ENCODE measurements at regions not wholly inside any gene's neighbourhood (a gene's known extent, or its start where the extent isn't known, plus 50 kb on each side); places are given as distances from the start of the nearest gene placed in this dataset.

GRCh38 chrX:39721566-39722279, 376.0 kb downstream of the BCOR start:
- peak; percentile 19 for DNase-seq

GRCh38 chrX:39724544-39724943, 373.2 kb downstream of the BCOR start:
- no peak for DNase-seq

GRCh38 chrX:39725114-39725513, 372.6 kb downstream of the BCOR start:
- no peak for DNase-seq

DNA sequence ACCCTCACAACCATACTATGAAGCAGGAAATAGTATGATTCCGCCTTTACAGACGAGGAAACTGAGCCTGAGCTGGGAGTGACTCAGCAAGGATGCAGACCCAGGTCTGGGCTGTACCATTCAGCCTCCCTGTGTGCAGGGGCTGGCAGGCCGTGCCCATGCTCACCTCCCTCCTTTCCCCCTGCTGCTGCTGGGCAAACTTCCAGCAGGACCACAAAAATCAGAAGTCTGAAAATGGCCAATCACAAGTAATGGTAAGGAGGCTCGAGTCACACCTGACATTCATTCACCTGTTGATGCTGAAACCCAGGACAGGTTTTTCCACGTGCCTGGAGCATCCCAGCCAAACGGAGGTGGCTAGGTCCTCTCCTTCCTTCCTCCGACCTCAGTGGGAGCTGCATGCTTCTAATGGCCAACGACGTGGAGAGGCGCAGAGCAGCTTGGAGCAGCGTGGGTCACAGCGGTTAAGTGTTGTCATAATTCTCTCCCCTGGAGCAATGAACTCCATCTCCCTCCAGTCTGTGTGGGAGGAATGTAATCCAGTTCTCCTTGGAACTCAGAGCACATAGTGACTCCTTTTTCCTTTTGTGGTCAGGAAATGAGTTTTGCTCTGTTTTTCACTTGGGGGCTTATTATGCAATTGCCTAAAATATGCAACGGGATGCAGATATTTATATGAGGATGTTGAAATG, 371.7 kb downstream of the BCOR start:
- peak; percentile 83 for DNase-seq

DNA sequence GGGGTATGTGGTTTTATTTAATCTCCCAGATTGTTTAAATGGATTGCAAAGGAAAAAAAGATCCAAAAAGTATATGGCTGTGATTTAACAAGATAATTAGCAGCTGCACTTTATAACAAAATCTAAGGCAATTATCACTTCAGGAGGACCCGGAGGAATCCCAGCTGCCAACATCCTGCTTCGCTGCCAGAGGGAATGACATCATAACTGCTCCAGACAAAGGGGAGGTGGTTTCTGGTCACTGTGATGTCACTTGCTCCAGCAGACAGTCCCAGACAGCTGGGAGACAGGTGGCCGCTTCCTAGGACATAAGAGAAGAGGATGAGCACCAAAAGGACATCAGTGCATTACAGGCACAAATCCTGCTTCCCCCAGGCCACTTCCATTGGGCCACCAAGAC, 371.0 kb downstream of the BCOR start:
- peak; percentile 65 for DNase-seq

DNA sequence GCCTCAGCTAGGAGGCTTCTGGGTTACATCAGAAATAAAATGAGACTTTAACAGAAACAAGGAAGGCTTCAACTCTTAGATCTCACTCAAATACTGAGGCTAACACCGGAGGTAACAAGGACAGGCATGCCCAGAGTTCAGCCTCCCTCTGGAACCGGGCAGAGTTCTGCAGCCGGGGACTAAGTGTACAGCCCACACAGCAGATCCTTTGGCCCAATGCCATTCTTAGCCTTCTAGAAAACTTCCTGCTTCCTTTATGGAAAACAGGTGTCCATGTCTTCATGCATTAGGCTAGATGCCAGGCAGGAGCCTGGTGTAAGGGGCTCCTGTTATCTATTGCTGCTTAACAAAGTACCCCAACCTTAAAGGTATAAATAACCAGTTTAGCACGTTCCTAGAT, 369.7 kb downstream of the BCOR start:
- DNase-seq, result no peak

DNA sequence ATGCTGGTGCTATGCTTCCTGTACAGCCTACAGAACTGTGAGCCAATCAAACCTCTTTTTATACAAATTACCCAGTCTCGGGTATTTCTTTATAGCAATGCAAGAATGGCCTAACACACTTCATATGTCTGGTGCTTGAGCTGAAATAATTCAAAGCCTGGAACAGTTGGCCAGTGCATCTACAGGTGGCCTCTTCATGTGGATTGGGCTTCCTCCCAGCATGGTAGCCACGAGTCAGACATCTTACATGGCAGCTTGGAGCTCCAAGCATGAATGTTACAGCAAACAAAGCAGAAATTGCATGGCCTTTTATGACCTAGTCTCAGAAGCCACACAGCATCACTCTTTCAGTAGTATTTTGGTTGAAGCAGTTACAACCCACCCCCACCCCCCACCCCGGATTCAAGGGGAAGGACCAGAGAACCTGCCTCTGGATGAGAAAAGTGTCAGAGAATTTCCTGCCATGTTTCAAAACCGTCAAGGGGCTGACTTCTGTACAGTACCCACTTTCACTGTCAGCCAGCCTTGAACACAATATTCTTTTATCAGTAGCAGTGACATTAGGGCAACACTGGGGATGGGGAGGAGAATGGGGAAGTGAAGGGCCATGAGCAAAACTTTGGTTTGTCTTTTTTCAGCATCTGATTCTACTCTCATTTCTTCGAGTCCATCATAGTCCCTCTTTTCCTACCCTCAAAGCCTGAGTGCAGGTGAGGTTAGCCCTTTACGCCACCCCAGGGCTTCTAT, 368.7 kb downstream of the BCOR start:
- no peak for DNase-seq

GRCh38 chrX:39729981-39730661, 367.6 kb downstream of the BCOR start:
- peak; percentile 48 for DNase-seq

DNA sequence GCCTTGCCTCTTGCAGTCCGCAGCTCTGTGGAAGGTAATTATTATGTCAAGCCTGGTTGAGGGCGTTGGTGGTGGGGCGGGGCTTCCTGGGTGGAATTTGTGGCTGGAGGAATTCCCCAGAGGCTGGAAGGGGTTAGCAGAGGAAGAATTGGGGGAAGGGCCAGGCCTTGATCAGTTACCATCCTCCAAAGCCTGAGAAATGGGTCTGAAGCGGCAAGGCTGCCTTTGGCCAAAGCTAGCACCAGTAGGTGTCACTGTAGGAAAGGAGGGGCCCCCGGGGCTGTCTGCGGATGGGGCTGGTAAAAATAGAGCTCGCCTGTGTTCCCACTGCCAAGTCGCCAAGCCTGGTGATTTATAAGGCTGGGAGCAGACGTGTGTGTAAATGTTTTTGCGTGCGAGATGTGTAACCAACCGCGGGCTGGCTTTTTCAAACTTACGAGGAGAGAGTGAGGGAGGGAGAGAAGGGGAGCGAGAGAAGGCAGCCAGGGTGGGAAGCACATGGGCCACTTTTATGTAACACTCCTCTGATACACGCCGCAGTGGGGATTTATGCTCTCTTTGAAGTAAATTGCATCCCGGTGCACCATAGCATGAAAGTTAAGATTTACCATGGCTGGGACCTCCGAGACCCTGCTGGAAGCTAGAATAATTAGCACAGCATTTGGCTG, 367.0 kb downstream of the BCOR start:
- peak; percentile 90 for DNase-seq

GRCh38 chrX:39731330-39731667, 366.5 kb downstream of the BCOR start:
- no peak for DNase-seq

DNA sequence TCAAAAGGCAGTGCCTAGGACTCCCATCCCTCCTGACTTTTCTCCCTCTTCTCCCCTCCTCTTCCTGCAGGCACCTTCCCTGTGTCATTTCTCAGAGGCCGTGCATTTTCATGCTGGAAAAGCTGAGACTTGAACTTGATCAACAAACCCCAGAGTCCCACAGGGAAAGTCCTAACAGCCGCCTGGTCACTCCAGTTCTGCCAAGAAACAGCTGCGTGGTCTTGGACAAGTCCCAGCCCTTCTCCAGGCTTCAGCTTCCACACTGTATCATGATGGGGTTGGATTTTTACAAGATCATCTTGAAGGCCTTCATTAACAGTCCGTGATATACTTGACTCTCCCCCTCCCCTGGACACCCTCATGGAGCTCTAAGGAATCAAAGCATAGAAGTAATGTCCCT, 366.0 kb downstream of the BCOR start:
- no peak for DNase-seq

DNA sequence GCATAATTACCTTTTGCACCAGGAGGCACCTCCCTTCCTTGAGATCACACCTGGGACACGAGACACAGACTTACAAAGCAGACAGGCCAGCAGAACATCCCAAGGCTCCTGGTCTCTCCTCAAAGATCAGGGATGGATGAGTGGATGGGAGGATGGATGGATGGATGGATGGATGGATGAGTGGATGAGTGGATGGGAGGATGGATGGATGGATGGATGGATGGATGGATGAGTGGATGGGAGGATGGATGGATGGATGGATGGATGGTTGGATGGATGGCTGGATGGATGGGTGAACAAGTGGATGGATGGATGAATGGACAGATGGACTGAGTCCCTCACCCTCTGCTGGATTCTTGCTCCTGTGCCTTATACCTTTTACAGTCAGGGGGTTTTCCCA, 364.0 kb downstream of the BCOR start:
- no peak for DNase-seq

DNA sequence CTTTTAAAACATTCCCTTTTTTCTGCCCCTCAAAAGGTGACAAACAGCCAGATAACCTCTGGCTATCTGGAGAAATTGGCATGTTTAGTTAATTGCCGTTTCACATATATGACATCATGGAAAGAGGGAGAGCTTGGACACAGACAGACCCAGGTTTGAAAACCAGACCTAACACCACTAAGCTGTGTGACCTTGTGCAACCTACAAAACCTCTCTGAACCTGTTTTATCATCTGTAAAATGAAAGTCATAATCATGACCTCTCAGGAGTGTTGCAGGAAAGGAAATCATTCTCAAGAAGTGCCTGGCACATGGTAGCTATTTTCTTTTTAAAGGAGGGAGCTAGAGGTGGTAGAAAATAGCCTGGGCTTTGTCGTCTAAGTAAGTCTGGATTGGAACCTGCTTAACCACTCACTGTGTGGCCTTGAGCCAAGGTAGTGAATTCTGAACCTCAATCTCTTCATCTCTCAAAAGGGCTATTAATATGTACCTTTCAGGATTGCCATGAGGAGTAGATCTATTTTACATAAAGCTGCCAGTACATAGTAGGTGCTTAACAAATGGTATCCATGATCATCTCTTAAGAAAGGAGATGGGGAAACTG, 363.5 kb downstream of the BCOR start:
- no peak for DNase-seq

GRCh38 chrX:39736216-39737211, 361.2 kb downstream of the BCOR start:
- DNase-seq, result peak; percentile 44

DNA sequence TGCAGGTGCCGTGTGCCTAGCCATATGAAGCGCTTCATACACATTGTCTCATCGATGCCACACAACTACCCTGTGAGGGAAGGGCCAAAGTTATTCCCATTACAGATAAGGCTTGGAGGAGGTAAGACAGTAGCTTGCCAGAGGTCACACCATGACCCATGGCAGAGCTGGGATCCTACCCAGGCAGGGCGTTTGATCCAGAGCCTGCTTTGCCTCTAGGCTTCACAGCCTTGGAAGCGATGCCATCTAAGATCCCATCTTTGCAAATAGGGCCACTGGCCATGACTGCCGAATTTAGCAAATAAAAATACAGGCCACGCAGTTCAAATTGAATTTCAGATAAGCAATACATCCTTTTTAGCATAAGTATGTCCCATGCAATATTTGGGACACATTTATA, 358.2 kb downstream of the BCOR start:
- DNase-seq, result no peak

DNA sequence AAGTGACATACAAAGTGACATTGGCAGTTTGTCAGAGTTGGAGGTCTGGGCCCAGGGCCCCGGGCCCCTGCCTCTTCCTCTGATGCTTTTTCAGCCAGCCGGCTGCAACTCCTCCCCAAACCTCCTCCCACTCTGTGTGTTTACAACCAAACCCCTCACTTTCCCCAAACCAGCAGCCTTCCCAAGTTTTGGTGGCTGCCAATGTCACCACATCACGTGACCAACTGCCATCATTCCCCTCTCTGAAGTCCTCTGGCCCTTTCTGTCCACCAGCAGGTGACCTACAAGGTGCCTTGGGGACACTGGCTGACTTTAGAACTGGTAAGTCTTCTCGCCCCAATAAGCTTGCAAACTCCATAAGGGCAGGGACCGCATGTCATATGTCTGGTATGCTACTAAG, 357.7 kb downstream of the BCOR start:
- DNase-seq, result no peak

- no peak for DNase-seq
These were observed 355.9 kb downstream of the BCOR start for GRCh38 chrX:39741904-39742303.

DNA sequence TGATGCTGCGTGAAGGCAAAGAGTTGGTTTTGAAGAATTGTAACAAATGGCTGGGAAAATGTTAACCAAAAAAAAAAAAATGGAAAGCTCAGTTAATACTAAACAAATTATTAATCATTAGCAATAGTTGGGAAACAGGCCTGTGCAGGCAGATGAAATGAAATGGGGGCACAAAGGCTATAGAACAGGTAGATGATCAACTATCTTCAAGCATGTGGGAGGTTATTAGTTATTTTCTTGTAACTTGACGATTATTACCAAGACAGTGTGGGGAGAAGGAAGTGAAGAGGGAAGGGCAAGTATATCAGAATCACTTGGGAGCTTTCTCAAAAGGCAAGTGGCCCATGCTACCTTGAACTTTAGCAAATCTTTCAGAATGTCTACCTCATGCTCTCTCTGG, 351.9 kb downstream of the BCOR start:
- no peak for DNase-seq

DNA sequence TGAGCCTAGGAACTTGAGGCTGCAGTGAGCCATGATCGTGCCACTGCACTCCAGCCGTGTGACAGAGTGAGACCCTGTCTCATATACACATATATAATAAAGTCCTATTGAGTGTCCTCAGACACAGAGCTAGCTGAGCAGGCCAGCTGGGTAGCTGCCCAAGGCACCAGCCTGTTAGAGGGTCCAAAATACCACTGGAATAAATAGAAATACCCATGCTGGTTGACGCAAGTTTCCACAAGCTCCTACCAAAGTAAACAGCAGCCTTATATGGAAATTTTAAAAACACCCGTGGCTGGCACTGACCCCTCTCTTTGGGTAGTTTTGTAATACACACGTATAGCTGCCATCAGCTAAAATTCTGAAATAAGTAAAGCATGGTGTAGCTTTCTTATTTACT, 348.6 kb downstream of the BCOR start:
- DNase-seq, result no peak

- no peak for DNase-seq
These were observed 348.0 kb downstream of the BCOR start for GRCh38 chrX:39749728-39750127.

DNA sequence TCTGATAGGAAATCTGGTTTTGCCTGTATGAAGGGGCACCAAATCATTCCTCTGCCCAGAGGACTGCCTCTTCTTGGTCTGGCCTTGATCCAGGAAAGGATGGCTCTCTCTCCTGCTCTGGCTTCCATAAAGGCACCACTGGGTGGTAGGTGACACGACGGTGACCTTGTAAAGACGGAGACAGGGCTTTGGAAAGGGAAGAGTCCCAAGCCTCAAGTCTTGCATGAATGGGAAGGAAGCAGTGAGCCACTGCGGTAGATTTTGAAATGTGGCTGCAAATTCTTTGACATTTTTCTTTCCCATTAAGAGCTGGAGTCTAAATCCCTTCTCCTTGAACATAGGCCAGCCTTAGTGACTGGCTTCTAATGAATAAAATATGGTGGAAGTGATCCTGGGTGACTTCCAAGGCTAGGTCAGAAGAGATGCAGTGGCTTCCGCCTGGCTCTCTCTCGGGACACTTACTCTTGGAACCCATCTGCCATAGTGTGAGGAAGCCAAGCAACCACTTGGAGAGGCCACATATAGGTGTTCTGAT, 347.4 kb downstream of the BCOR start:
- peak; percentile 44 for DNase-seq
